Vagina (tissue), 2 donors: ENCODE measurements at regions not wholly inside any gene's neighbourhood (a gene's known extent, or its start where the extent isn't known, plus 50 kb on each side); places are given as distances from the start of the nearest gene placed in this dataset.

Experiments used
- CTCF ChIP-seq, 3 experiments: fragments of 450-650 bp in 2 of 3; fragments of 200-600 bp in 1 of 3; sonication (generic) in 1 of 3; IDR thresholded peaks; one replicate each; pipeline ENCODE4 v1.5.1; 2017 to 2019; ENCODE audit warnings: antibody characterized with exemption in 3 of 3, mild to moderate bottlenecking in 2 of 3, moderate library complexity in 2 of 3
- POLR2A ChIP-seq, 2 donors: fragments of 450-650 bp; IDR thresholded peaks; one replicate each; pipeline ENCODE4 v1.6.1; 2017; ENCODE audit warnings: antibody characterized with exemption in 2 of 2, mild to moderate bottlenecking in 2 of 2, moderate library complexity in 2 of 2
- POLR2AphosphoS5 ChIP-seq, 2 donors: sonication (generic); formaldehyde crosslinking; IDR thresholded peaks; one replicate each; pipeline ENCODE4 v1.9.0; 2017; ENCODE audit warnings: antibody characterized with exemption in 2 of 2, mild to moderate bottlenecking in 2 of 2, low read depth in 1 of 2; ENCODE audit not compliant: insufficient read depth in 1 of 2

- TF ChIP-seq POLR2AphosphoS5 (IDR thresholded peaks at IDR 0.05; ENCODE audit: insufficient read depth in 1 of 2, low read depth in 1 of 2): no peak
- no peak for TF ChIP-seq CTCF (IDR thresholded peaks at IDR 0.05)
- TF ChIP-seq POLR2A (IDR thresholded peaks at IDR 0.05): no peak
Measured at GRCh38 chr9:115673599-115673998, 480.0 kb upstream of the PAPPA start.
